ENCODE measurements at regions not wholly inside any gene's neighbourhood (a gene's known extent, or its start where the extent isn't known, plus 50 kb on each side); places are given as distances from the start of the nearest gene placed in this dataset.

GRCh38 chr2:182598626-182599025 lies 117.4 kb upstream of the DNAJC10 start:
- TF ChIP-seq, protein P1, sequence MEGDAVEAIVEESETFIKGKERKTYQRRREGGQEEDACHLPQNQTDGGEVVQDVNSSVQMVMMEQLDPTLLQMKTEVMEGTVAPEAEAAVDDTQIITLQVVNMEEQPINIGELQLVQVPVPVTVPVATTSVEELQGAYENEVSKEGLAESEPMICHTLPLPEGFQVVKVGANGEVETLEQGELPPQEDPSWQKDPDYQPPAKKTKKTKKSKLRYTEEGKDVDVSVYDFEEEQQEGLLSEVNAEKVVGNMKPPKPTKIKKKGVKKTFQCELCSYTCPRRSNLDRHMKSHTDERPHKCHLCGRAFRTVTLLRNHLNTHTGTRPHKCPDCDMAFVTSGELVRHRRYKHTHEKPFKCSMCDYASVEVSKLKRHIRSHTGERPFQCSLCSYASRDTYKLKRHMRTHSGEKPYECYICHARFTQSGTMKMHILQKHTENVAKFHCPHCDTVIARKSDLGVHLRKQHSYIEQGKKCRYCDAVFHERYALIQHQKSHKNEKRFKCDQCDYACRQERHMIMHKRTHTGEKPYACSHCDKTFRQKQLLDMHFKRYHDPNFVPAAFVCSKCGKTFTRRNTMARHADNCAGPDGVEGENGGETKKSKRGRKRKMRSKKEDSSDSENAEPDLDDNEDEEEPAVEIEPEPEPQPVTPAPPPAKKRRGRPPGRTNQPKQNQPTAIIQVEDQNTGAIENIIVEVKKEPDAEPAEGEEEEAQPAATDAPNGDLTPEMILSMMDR (IDR thresholded peaks at IDR 0.05) = no peak
- no peak for TF ChIP-seq POLR2A (IDR thresholded peaks at IDR 0.05)
